Mucosa of descending colon (tissue), 3 donors: ENCODE measurements at regions not wholly inside any gene's neighbourhood (a gene's known extent, or its start where the extent isn't known, plus 50 kb on each side); places are given as distances from the start of the nearest gene placed in this dataset.

Experiments
- ATAC-seq: fragments of 200-7000 bp; cut with Tn5 transposase; one replicate; pipeline ENCODE4 v1.9.1; 2020; ENCODE audit warnings: mild to moderate bottlenecking, moderate library complexity
- DNase-seq, 3 donors: peaks; one replicate each; pipeline ENCODE4 v3.0.0-alpha.2; 2020
- H3K36me3 ChIP-seq: fragments of 200-600 bp; one replicate; pipeline ENCODE4 v1.8.0; 2021; ENCODE audit warnings: low read depth, mild to moderate bottlenecking
- H3K4me1 ChIP-seq: fragments of 200-600 bp; one replicate; pipeline ENCODE4 v1.8.0; 2021; ENCODE audit warnings: low read depth, mild to moderate bottlenecking
- H3K4me3 ChIP-seq: fragments of 200-600 bp; one replicate; pipeline ENCODE4 v1.8.0; 2021; ENCODE audit warnings: mild to moderate bottlenecking
- H3K9me3 ChIP-seq: fragments of 200-600 bp; one replicate; pipeline ENCODE4 v1.8.0; 2021; ENCODE audit warnings: mild to moderate bottlenecking
- CTCF ChIP-seq: fragments of 200-600 bp; IDR thresholded peaks from one replicate; pipeline ENCODE4 v1.8.0; 2022; ENCODE audit warnings: antibody characterized with exemption, mild to moderate bottlenecking
- intact Hi-C, 2 donors: fragments of 100-400 bp; cut with DNase I in 1 of 2; cut with micrococcal nuclease in 1 of 2; formaldehyde crosslinking; loops; one replicate each; pipeline versions ENCODE4 v1.11.0 to v1.11.1; 2022; cut with DNase I, micrococcal nuclease
- donor health status: DM: no; HTN: no; CAD: no; lungs with moderate emphysema.
- donor health status: DM: no; HTN: no; CAD: no.
- donor health status: DM: no; HTN: yes; CAD: no.

GRCh38 chr10:61612450-61612849, 50.3 kb upstream of the CABCOCO1 start:
- Histone ChIP-seq H3K4me3 (no peak overlapping the region), H3K9me3 (no peaks in the 10 kb centered on the region), H3K36me3 (no peaks in the 10 kb centered on the region), H3K4me1 (no peaks in the 10 kb centered on the region)
- intact Hi-C loops: no loop called here
- ATAC-seq: no peak
- no peak for TF ChIP-seq CTCF
- no peak for DNase-seq

GRCh38 chr10:61612009-61612408, 50.7 kb upstream of the CABCOCO1 start:
- DNase-seq (no peak), ATAC-seq (no peak)
- TF ChIP-seq CTCF: no peak
- Histone ChIP-seq H3K4me1 (no peaks in the 10 kb centered on the region), H3K4me3 (no peak overlapping the region), H3K36me3 (no peaks in the 10 kb centered on the region), H3K9me3 (no peaks in the 10 kb centered on the region)
- intact Hi-C loops: no loop called here

- Histone ChIP-seq H3K4me3 (no peak overlapping the region), H3K36me3 (no peaks in the 10 kb centered on the region), H3K9me3 (no peaks in the 10 kb centered on the region), H3K4me1 (no peaks in the 10 kb centered on the region)
- DNase-seq (no peak), ATAC-seq (no peak)
- no peak for TF ChIP-seq CTCF
- intact Hi-C loops: no loop called here
These were observed 53.0 kb upstream of the CABCOCO1 start for GRCh38 chr10:61609701-61610100.

- Histone ChIP-seq H3K4me1 (no peaks in the 10 kb centered on the region), H3K9me3 (no peaks in the 10 kb centered on the region), H3K4me3 (no peak overlapping the region), H3K36me3 (no peaks in the 10 kb centered on the region)
- DNase-seq (no peak), ATAC-seq (no peak)
- no peak for TF ChIP-seq CTCF
- intact Hi-C loops: no loop called here
These were observed 54.3 kb upstream of the CABCOCO1 start for GRCh38 chr10:61608255-61609033.

GRCh38 chr10:61606959-61607907, 55.5 kb upstream of the CABCOCO1 start:
- no peaks in the 10 kb centered on the region for H3K4me1 ChIP-seq

More at GRCh38 chr10:61606959-61607907, 55.5 kb upstream of the CABCOCO1 start:
- Histone ChIP-seq H3K9me3 (no peaks in the 10 kb centered on the region), H3K4me3 (no peak overlapping the region), H3K36me3 (no peaks in the 10 kb centered on the region)
- DNase-seq (no peak), ATAC-seq (no peak)
- TF ChIP-seq CTCF: no peak
- intact Hi-C loops: no loop called here
